Suprapubic skin (tissue), 3 donors: ENCODE measurements at regions not wholly inside any gene's neighbourhood (a gene's known extent, or its start where the extent isn't known, plus 50 kb on each side); places are given as distances from the start of the nearest gene placed in this dataset.

ENCODE experiments used
- CTCF ChIP-seq, 2 donors: fragments of 200-600 bp in 1 of 2; fragments of 450-650 bp in 1 of 2; sonication (generic) in 1 of 2; IDR thresholded peaks; one replicate each; pipeline ENCODE4 v1.5.1; 2016 to 2019; ENCODE audit warnings: antibody characterized with exemption in 2 of 2, mild to moderate bottlenecking in 1 of 2, moderate library complexity in 1 of 2
- POLR2A ChIP-seq, 2 donors: fragments of 450-650 bp; IDR thresholded peaks; one replicate each; pipeline ENCODE4 v1.6.1; 2017; ENCODE audit warnings: antibody characterized with exemption in 2 of 2, mild to moderate bottlenecking in 2 of 2, moderate library complexity in 2 of 2

GRCh38 chr15:36389107-36389506 is 190.3 kb upstream of the CDIN1 start:
- TF ChIP-seq POLR2A (IDR thresholded peaks at IDR 0.05): no peak
- no peak for TF ChIP-seq CTCF (IDR thresholded peaks at IDR 0.05)
